ENCODE measurements at regions not wholly inside any gene's neighbourhood (a gene's known extent, or its start where the extent isn't known, plus 50 kb on each side); places are given as distances from the start of the nearest gene placed in this dataset.
A peak's percentile ranks its signal among the peaks of the same experiment; 100 is the strongest.
"Not testable (repeated sequence)": the region's sequence is repeated elsewhere in the genome, so short reads cannot be mapped to it uniquely, and the experiment has no call there.

GRCh38 chr6:79363441-79363840 lies 129.0 kb upstream of the HMGN3 start:
- ATAC-seq; POLR2A ChIA-PET; H3K4me1 Mint-ChIP-seq; H3K4me3 Mint-ChIP-seq; DNase-seq (ENCODE audit: low spot score); H3K27me3 Mint-ChIP-seq (ENCODE audit: low read depth); CTCF ChIA-PET; H3K27ac Mint-ChIP-seq: not testable (repeated sequence)
- Mint-ChIP-seq H3K36me3 (peaks cover 43% of the 10 kb centered on the region), H3K9me3 (peaks cover 66% of the 10 kb centered on the region)

GRCh38 chr6:79361074-79361473 lies 126.6 kb upstream of the HMGN3 start:
- Mint-ChIP-seq H3K36me3 (peaks cover 21% of the 10 kb centered on the region), H3K9me3 (peaks cover 46% of the 10 kb centered on the region)
- H3K27me3 Mint-ChIP-seq (ENCODE audit: low read depth); POLR2A ChIA-PET; ATAC-seq; CTCF ChIA-PET; H3K4me3 Mint-ChIP-seq; H3K27ac Mint-ChIP-seq; DNase-seq (ENCODE audit: low spot score); H3K4me1 Mint-ChIP-seq: not testable (repeated sequence)

GRCh38 chr6:79353226-79353625 lies 118.7 kb upstream of the HMGN3 start:
- Mint-ChIP-seq H3K4me1 (no peaks in the 10 kb centered on the region), H3K27ac (no peak overlapping the region), H3K36me3 (peaks cover 13% of the 10 kb centered on the region; the same call in 1 of the 2 replicates), H3K27me3 (ENCODE audit: low read depth) (no peaks in the 10 kb centered on the region), H3K9me3 (peaks cover 24% of the 10 kb centered on the region), H3K4me3 (no peak overlapping the region)
- no peak for ATAC-seq
- ChIA-PET POLR2A (no interaction called here), CTCF (no interaction called here)
- TF ChIP-seq CTCF (IDR thresholded peaks at IDR 0.05) (no peak), ZNF423 (CRISPR knock-in tag; IDR thresholded peaks at IDR 0.05) (no peak), NFATC4 (CRISPR knock-in tag; IDR thresholded peaks at IDR 0.05) (no peak), ELF4 (CRISPR knock-in tag; IDR thresholded peaks at IDR 0.05; ENCODE audit: low read depth) (no peak), SMAD3 (CRISPR knock-in tag; IDR thresholded peaks at IDR 0.05; ENCODE audit: borderline replicate concordance) (no peak), HMGA2 (CRISPR knock-in tag; IDR thresholded peaks at IDR 0.05) (no peak), JUN (CRISPR knock-in tag; IDR thresholded peaks at IDR 0.05) (no peak), ZNF532 (CRISPR knock-in tag; IDR thresholded peaks at IDR 0.05; ENCODE audit: borderline replicate concordance) (no peak)
- DNase-seq (ENCODE audit: low spot score), result no peak

GRCh38 chr6:79338493-79338892 lies 104.0 kb upstream of the HMGN3 start:
- CTCF ChIA-PET, result no interaction called here
- H3K36me3 Mint-ChIP-seq, result peaks cover 2% of the 10 kb centered on the region; the same call in 1 of the 2 replicates
- peaks cover 27% of the 10 kb centered on the region for H3K4me1 Mint-ChIP-seq
- no peak overlapping the region for H3K4me3 Mint-ChIP-seq
- no peak overlapping the region for H3K27ac Mint-ChIP-seq
- H3K9me3 Mint-ChIP-seq, result peaks cover 9% of the 10 kb centered on the region
- peak; percentile 56 for ATAC-seq
- POLR2A ChIA-PET, result no interaction called here
- no peaks in the 10 kb centered on the region for H3K27me3 Mint-ChIP-seq (ENCODE audit: low read depth)
- DNase-seq (ENCODE audit: low spot score), result no peak
- TF ChIP-seq MYBL2 (CRISPR knock-in tag; IDR thresholded peaks at IDR 0.05) (no peak), FOXP4 (CRISPR knock-in tag; IDR thresholded peaks at IDR 0.05) (no peak), FOXK1 (CRISPR knock-in tag; IDR thresholded peaks at IDR 0.05) (no peak), ZNF232 (CRISPR knock-in tag; IDR thresholded peaks at IDR 0.05) (no peak), ATF1 (CRISPR knock-in tag; IDR thresholded peaks at IDR 0.05) (no peak), AFF4 (CRISPR knock-in tag; IDR thresholded peaks at IDR 0.05; ENCODE audit: borderline replicate concordance) (no peak), ESRRA (CRISPR knock-in tag; IDR thresholded peaks at IDR 0.05; ENCODE audit: borderline replicate concordance) (no peak), NR1H2 (CRISPR knock-in tag; IDR thresholded peaks at IDR 0.05) (no peak), ZMAT4 (CRISPR knock-in tag; IDR thresholded peaks at IDR 0.05) (no peak)
